GM12878 (cell line): ENCODE measurements at regions not wholly inside any gene's neighbourhood (a gene's known extent, or its start where the extent isn't known, plus 50 kb on each side); places are given as distances from the start of the nearest gene placed in this dataset.

ENCODE experiments used
- ATF7 ChIP-seq: fragments of 450-650 bp; IDR thresholded peaks from 2 replicates; pipeline ENCODE4 v1.6.1; 2016; ENCODE audit warnings: low read depth, mild to moderate bottlenecking
- CHD4 ChIP-seq: fragments of 200-600 bp; sonication (generic); IDR thresholded peaks from 2 replicates; pipeline ENCODE4 v1.6.1; 2016; ENCODE audit warnings: mild to moderate bottlenecking
- EZH2 ChIP-seq: IDR thresholded peaks from 2 replicates; pipeline ENCODE4 v1.6.1; 2012; ENCODE audit warnings: low read depth, mild to moderate bottlenecking, control low read depth, inconsistent platforms, low read length, borderline replicate concordance; ENCODE audit not compliant: control insufficient read depth
- NRF1 ChIP-seq: conservative IDR thresholded peaks from 2 replicates; pipeline ENCODE4 v1.6.1; 2011; ENCODE audit warnings: mild to moderate bottlenecking, low read depth, low read length, improper control_type of control experiment
- TF ChIP-seq, protein P1 (sequence below), 3 experiments: IDR thresholded peaks in 2 of 3; conservative IDR thresholded peaks in 1 of 3; 2 replicates each; pipeline ENCODE4 v1.5.1; 2011; ENCODE audit warnings: low read depth in 3 of 3, low read length in 3 of 3, mild to moderate bottlenecking in 3 of 3, control low read depth in 2 of 3, moderate library complexity in 2 of 3, inconsistent platforms in 1 of 3, mixed read lengths in 1 of 3; ENCODE audit not compliant: control insufficient read depth in 2 of 3, insufficient read depth in 1 of 3; ENCODE audit errors: extremely low read depth in 1 of 3

DNA sequence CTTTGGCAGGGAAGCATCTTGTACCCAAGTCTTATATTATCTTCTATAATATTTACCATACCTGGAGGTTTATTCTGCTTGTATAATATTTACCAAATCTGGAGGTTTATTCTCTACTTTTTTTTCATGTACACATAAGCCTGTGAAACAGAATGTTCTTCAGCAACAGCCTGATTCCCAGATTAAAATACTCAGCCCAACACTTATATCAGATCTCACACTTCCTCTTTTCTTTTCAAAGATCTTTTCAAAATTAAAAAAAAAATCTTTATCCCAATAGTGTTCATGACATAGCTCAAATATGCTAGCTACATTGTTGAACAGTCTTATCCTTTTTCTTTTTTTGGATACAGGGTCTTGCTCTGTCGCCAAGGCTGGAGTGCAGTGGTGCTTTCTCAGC lies 300.7 kb downstream of the LMO7 start:
- TF ChIP-seq, protein P1, sequence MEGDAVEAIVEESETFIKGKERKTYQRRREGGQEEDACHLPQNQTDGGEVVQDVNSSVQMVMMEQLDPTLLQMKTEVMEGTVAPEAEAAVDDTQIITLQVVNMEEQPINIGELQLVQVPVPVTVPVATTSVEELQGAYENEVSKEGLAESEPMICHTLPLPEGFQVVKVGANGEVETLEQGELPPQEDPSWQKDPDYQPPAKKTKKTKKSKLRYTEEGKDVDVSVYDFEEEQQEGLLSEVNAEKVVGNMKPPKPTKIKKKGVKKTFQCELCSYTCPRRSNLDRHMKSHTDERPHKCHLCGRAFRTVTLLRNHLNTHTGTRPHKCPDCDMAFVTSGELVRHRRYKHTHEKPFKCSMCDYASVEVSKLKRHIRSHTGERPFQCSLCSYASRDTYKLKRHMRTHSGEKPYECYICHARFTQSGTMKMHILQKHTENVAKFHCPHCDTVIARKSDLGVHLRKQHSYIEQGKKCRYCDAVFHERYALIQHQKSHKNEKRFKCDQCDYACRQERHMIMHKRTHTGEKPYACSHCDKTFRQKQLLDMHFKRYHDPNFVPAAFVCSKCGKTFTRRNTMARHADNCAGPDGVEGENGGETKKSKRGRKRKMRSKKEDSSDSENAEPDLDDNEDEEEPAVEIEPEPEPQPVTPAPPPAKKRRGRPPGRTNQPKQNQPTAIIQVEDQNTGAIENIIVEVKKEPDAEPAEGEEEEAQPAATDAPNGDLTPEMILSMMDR (IDR thresholded peaks at IDR 0.05 in 2 of 3, conservative IDR thresholded peaks at IDR 0.05 in 1 of 3; ENCODE audit: control insufficient read depth in 2 of 3, extremely low read depth in 1 of 3, insufficient read depth in 1 of 3, low read depth in 3 of 3, low read length in 3 of 3): no peak
- TF ChIP-seq CHD4 (no peak), NRF1 (no peak), EZH2 (no peak), ATF7 (no peak)
